ENCODE measurements at regions not wholly inside any gene's neighbourhood (a gene's known extent, or its start where the extent isn't known, plus 50 kb on each side); places are given as distances from the start of the nearest gene placed in this dataset.
"Not testable (repeated sequence)": the region's sequence is repeated elsewhere in the genome, so short reads cannot be mapped to it uniquely, and the experiment has no call there.

DNA sequence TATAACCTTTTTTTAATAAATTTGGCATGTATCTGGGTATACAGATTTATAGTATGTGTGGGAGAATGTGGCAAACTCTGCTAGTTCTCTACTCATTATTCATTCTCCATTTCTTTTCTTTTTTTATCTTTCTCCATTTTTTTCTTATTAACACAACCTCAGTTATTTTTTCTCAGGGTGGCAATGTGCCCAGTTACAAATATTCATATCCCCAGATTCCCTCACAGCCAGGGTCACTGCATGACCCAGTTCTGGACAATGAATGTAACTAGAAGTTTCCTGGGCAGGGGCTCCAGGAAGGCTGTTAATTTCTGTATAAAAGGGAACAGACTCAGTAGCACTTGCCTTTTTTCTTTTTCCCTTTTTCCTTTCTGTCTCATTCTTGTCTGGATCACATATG is 95.6 kb downstream of the VCPKMT start:
- DNase-seq: no peak

DNA sequence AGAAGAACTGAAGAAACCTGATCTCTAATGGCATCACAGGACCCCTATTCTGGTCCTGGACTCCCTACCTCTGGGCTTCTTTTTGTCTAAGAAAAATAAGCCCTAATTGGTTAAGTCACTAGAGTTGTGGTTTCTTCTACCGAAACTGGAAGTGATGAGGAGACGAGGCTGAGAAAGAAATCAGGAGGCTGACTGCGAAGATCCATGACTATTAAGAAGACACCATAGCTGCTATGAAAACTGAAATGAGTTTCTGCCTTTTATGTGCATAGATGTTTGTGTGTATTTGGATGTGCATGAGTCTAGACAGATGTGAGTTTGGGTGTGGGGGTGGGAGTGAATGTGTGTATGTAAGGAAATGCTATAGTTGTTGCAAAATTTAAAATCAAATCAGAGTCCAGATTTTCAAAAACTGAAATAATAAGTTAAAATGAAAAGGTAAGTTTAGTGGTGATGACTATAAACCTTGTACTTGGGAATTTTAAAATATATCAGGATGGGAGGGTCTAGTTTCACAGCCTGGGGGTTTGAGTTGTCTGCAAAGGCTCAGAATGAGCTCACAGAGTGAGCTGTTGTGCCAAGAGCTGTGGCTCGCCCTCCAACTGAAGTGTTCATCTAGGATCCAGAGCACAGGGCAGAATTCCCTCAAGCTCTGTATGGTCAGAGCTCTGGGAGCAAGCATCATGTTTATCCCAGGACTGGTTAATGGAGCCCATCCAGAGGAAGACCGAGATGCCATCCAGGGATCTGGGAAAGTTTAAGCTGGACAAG is 94.9 kb downstream of the VCPKMT start:
- DNase-seq: no peak

DNA sequence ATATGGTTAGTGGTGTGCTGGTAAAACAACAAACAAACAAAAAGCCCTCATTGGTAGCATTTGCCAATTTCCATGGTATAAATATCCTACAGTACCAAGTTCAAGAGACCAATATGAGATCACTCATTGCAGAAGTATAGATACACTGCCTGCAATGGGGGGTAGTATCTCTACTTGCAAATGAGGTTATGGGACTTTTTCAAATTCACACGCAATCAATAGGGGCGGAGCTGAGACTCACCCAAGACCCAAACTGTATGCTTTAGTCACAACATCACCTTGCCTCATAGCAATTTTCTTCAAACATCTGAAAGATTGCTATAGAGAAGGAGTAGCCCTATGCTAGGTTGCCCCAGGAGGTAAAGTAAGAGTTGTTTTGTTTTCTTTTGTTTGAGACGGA is 93.7 kb downstream of the VCPKMT start:
- no peak for DNase-seq

DNA sequence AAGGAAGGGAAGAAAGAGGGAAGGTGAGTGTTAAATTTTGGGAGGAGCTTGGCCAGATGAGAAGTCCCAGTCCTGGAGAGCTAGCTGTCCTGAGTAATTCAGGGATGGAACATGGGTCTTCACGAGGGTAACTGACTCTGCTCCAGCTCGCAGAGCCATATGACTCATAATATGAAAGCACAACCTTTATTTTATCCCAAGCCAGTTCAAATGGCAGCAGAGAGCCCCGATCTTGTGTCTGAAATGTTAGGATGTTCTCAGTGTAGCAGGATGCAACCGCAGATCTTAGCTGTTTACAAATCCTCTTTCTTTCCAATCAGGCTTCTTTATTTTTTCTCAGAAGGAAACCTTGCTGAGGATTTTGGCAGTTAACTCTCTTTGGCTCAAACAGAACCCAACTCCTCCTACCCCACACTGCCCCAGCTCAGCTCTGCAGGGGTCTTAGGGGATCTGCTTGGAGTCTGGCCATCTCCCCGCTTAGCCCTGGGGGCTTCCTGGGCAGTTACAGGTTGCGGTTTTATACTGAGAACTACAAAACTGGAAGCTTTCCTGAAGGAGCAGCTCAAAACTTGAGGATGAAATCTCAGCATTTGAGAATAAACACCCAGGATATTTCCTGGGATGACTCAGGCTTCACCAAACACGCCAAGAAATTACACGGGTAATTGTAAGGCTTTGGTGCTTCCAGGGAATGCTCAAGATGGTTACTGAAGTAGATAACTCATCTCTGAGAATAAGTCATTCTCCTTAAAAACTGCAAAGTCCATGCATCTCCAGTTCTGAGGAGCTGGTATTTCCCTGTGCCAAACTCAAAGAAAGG is 92.5 kb downstream of the VCPKMT start:
- DNase-seq: no peak

DNA sequence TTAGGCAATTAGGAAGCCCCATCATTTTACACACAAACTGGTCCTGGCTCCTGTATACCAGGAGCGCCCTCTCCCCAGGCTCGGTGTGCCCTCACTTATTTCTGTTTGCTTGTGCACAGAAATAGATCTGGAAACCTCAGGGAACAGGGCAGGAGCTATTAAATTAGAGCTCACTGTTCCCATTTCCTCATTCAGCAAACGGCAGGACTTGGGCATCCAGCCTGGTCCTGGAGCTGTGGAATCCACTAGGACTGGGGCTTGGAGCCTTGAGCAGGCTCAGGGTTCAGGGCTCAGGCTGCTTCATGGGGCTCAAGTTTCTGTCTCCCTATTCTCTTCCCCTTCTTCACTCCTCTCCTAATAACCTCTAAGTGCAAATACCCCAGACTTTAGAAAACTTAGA is 91.3 kb downstream of the VCPKMT start:
- no peak for DNase-seq

DNA sequence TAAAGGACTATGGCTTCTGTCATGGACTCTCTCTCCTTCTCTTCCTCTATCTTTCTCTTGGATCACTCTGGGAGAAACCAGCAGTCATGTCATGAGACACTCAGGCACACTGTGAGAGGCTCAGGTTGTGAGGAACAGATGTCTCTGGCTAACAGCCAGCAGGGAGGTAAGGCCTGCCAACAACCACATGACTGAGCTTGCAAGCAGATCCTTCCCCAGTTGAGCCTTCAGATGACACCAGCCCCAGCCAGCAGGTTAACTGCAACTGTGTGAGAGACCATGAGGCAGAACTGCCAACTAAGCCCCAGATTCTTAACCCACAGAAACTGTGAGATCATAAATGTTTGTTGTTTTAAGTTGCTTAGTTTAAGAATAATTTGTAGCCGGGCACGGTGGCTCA is 90.6 kb downstream of the VCPKMT start:
- DNase-seq: no peak

DNA sequence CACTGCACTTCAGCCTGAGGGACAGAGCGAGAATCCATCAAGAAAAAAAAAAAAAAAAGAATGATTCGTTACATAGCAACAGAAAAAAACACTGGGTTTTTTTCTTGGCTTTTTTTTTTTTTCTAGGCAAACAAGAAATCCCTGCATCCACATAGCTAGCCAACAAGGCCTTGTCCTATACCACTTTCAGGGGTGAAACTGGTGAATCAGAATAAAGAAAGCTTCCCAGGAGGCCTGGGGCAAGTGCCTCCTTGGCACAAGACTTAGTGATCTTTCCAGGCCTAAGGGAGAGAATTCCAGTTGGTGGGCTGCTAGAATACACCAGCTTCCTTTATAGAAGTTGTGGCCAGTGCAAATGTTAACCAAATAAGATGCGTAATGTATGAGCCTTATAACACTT is 90.0 kb downstream of the VCPKMT start:
- no peak for DNase-seq

DNA sequence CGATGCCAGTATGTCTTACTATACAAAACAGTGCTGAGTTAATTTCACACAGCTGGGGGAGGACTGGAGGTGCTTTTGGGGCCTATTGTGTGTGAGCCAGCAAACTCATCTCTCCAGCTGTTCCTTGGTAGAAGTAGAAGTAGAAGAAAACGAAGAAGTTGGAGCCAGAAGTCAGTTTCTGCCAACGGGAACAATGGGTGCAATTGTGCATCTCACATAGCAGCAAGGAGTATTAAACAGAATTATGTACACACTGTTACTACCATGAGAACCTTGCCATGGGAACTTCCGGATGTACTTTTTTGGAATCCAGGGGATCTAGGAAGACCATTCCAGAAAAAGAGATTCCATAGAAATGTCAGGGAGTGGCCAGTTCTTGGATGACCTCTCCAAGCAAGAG is 88.6 kb downstream of the VCPKMT start:
- DNase-seq: no peak

DNA sequence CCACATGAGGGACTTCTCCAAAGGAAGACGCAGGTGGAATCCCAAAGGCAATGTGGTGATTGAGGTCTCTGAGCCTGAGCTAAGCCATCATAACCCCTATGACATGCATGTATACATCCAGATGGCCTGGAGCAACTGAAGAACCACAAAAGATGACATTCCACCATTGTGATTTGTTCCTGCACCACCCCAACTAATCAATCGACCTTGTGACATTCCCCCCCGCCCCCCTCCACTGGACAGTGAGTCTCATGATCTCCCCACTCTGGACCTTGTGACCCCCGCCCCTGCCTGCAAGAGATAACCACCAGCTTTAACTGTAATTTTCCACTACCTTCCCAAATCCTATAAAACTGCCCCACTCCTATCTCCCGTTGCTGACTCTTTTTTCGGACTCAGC is 87.9 kb downstream of the VCPKMT start:
- DNase-seq: no peak

DNA sequence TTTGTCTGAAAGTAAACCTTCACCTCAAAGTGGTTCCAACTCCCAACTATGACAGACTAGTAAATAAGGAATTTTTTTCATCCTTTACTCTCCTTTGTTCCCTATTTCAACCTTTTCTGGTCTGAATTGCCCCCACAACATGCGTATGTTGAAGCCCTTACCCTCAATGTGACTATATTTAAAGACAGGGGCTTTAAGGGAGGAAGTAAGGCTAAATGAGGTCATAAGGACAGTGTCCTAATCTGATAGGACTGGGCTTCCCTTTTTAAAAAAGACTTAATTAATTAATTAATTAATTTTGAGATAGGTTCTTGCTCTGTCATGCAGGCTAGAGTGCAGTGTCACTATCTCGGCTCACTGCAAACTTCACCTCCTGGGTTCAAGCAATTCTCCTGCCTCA is 86.3 kb downstream of the VCPKMT start:
- no peak for DNase-seq

DNA sequence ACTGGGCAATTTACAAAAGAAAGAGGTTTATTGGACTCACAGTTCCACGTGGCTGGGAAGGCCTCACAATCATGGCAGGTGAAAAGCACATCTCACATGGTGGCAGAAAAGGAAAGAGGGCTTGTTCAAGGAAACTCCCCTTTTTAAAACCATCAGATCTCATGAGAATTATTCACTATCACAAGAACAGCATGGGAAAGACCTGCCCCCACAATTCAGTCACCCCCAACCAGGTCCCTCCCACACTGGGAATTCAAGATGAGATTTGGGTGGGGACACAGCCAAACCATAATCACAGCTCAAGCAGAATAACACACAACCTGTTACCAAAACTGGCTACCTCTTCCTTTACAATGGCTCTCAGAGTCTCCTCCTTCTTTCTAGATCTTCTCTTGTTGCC is 85.5 kb downstream of the VCPKMT start:
- not testable (repeated sequence) for DNase-seq

DNA sequence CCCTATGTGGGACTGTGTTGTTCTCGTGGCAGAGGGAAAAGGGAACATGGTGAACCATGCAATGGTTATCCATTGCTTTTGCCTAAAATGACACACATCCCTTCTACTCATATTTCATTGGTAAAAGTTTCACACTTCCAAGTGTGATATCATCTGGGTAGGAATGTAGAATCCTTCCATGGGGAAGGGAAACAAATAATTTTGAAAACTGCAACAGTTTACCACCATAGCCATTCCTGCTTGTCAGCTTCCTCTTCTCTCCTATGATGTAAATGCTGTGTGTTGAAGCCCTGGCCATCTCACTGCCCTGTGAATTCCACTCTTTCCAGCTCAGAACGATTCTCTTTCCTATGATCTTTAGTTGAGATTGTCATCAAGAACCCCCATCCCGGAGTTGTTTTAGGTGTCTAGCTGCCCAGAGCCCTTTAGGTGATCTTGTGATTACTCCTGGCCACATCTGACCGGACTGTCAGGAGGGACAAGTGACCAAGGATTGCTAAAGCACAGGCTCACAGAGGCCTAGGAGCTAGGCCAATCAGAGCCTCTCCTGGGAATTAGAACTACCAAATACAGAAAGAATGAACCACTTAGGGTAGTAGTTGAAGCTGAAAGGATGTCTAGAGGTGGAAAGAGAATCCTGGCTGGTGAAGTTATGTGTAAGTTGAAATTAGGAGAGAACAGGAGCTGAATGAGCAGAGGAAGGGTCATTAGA is 84.6 kb downstream of the VCPKMT start:
- no peak for DNase-seq

DNA sequence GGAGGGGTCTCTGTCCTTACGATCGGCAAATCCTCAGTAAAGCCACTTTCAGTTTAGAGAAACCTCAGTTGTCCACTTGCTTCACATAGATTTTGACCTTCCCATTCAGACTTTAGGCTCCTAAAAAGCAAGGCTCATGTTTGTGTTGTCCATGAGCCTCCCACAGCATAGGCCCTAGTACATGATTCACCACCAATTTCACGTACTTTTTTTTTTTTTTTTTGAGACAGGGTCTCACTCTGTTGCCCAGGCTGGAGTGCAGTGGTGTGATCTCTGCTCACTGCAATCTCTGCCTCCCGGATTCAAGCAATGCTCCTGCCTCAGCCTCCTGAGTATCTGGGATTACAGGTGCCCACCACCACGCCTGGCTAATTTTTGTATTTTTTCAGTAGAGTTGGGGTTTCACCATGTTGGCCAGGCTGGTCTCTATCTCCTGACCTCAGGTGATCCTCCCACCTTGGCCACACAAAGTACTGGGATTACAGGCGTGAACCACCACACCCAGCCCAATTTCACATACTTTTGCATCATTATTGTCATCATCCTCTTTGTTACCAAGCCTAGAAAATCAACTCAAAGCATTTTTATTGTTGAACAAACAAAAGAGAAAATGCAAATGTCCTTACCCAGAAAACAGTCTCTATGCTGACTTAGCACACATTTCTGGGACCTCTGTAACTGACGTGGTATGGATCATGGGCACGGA is 83.8 kb downstream of the VCPKMT start:
- not testable (repeated sequence) for DNase-seq

DNA sequence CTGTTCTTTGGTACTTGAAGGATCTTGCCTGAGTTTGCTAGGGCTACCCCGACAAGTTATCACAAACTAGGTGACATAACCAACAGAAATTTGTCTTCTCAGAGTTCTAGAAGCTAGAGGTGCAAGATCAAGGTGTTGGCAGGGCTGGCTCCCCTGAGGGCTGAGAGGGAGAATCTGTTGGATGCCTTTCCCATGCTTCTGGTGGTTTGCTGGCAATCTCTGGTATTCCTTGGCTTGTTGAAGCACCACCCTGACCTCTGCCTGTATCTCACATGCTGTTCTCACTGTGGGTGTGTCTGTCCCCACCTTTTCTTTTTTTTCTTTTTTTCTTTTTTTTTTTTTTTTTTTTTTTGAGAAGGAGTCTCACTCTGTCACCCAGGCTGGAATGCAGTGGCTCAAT is 81.2 kb downstream of the VCPKMT start:
- DNase-seq: no peak

DNA sequence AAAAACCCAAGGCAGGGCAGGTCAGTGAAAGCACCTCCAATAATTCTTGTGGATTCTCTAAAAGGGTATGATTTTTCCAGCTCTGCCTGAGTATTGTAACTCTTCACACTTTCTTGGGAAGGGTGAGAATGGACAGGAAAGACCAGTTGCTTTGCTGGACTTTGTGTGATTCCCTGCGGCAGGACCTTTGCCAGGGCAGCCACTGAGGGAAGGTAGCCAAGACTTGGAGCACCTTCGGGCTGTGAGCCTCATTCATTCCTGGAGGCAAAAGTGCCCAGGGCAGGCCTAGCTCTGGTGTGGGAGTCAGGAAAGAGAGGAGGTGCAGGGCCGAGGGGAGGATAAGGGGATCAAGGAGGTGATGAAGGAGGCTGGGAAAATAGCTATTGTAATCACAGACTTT is 80.2 kb downstream of the VCPKMT start:
- no peak for DNase-seq

DNA sequence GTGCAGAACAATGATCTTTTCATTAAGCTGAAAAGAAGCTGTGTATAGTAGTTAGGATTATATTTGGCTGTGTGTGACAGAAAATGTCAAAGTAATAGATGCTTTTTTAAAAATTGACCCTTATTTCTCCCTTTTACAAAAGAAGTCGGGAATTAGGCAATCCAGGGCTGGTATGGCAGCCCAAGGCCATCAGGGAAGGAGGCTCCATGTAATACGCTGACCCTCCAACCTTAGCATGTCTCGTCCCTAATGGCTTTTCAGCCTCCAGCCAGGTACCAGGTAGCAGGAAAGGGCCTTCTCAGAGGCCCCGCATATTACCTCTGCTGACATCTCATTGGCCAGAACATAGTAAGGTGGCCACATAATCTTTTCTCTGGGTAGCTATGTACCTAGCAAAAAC is 79.7 kb downstream of the VCPKMT start:
- DNase-seq: no peak

DNA sequence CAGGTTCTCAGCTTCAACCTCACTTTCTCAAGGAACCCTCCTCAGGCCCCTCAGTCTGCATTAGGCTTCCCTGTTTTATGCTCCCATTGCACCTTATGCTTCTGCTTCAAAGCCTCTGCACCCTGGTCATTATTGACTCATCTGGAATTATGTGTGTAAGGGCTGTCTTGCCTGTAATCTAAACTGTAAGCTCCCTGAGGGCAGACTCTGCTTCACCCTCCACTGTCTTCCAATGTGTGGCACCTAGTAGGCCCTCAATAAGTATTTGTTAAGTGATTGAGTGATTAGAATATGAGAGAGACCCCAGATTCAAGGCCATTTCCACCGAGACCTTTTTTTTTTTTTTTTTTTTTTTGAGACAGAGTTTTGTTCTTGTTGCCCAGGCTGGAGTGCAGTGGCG is 79.1 kb downstream of the VCPKMT start:
- DNase-seq: no peak

DNA sequence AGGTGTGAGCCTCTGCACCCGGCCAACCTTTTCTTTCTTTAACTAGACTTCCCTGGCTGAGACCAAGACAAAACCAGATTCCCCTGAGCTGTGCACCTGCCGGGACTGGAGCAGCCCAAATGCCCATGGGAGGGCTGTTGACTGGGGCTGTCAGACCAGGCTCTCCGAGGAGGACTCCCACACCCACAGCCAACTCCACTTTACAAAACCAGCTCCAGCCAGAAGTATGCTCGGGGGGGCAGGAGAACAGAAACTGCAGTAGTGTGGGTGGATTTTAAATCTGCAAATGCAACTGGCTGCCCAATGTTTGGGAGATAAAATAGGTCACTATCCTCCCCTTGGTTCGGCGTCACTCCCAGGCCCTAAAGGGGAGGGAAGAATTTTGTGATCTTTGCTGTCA is 78.5 kb downstream of the VCPKMT start:
- no peak for DNase-seq

DNA sequence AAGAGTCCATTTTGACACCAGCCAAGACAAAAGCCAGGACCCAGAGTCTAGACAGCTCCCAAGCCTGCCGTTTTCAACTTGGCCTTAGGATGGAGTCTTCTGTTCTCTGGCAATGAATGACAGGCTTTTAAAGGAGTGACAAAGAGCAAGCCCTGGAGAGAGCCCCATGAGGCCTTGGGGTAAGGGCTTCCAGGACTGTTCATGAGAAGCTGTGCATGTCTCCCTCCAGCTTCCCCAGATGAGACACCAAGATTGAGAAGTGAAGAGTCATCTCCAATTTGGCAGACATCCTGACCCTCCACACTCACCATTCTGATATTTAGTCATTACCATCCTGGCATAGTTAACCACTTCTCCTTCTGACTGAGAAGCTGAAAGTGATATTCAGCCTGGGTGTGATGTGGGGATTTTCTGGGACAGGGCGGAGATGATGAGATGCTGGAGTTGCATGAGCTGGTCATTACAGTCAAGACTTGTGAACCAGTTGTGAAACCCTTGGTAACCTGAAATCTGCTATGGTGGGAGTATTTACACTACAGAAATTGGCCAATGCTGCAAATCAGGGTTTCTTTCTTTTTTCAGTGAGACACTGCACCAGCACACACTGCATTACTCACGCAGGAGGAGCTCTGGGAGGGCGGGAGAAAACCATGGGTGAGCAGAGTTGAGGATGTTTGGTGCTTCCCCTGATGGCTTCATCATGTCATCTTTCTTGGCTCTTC is 77.8 kb downstream of the VCPKMT start:
- DNase-seq: no peak

DNA sequence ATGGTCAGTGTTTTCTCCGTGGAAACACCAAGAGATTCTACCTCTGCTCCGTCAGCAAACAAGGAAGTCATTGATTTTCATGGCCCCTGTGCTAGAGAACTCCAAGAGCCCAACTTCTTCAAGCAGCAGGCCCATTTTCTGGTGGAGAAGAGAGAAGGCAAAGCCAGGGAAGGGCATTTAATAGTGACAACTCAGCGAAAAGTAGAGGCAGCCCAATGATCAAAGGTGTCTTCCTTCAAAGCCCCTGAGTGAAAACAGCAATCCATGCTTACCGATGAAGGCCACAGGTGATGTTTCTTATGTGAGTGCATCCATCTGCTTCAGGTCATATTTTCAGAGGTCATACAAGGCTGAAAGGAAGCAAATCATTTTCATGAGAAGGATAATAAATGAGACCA is 77.3 kb downstream of the VCPKMT start:
- no peak for DNase-seq

DNA sequence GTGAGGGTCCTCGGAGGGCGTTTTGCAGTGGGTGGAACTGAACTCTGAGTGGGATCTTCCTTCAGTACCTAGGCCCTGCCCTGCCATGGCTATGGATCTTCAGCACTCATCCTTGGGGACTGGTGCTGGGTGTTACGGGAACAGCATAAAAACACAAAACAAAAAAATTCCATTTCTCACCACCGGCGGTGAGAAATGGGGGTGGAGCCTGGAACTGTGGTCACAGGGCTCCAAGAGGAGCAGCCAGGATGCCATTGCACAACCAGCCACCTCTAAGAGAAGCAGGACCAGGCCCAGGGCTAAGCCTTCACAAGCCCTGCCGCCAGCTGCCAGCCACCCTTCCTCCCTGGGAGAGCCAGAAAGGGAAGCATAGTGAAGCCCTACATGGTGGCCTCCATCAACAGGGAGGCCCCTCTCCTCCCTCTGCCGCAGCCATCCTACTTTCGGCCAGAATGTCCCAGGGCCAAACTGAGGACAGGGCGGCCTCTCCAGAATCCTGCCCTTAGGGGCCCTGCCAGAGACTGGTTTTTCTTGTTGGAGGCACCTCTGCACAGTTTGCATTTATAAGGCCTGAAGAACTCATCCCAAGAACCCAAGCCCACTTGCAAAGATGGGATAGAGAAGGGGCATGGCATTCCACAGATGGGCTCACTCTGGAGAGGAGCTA is 76.5 kb downstream of the VCPKMT start:
- no peak for DNase-seq

DNA sequence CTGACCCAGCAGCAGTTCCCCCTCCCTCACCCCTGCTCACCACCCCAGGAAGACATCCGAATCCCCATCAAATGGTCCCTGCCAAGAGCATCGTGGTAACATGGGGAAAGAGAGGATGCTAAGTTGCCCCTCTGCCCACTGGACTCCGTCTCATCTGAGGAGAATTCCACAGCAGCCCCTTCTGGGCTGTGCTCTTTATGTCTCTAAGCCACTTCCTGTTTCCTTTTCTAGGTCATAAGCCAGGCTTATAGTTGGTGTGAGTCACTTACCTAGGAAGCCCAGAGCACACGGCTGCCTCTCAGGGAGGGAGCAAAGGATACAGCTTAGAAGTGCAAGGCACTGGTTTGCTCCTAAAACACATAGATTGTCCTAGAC is 76.0 kb downstream of the VCPKMT start:
- DNase-seq: no peak

Measured in NCI-H2029 treated with DMSO at 0.1 percent for 48 hours (cell line).